Smooth muscle cell (in vitro differentiated cells): ENCODE measurements at regions not wholly inside any gene's neighbourhood (a gene's known extent, or its start where the extent isn't known, plus 50 kb on each side); places are given as distances from the start of the nearest gene placed in this dataset.

ENCODE experiments used
- DNase-seq: peaks from one replicate; lab custom pipeline; 2025; ENCODE audit not compliant: unreplicated experiment; lab: John Stamatoyannopoulos, UW
- H2AFZ ChIP-seq: fragments of 200-600 bp; sonication (generic); 2 replicates; pipeline ENCODE4 v1.6.0; 2016; ENCODE audit warnings: antibody characterized with exemption, low read depth, mild to moderate bottlenecking
- H3F3A ChIP-seq: fragments of 200-600 bp; sonication (generic); 2 replicates; pipeline ENCODE4 v1.6.0; 2017; ENCODE audit warnings: antibody characterized with exemption, low read depth
- H3K27ac ChIP-seq: fragments of 200-600 bp; sonication (generic); 2 replicates; pipeline ENCODE4 v1.5.1; 2016; ENCODE audit warnings: low read depth, mild to moderate bottlenecking
- H3K27me3 ChIP-seq: fragments of 200-600 bp; sonication (generic); 2 replicates; pipeline ENCODE4 v1.6.1; 2016; ENCODE audit warnings: low read depth, mild to moderate bottlenecking
- H3K36me3 ChIP-seq: fragments of 200-600 bp; sonication (generic); 2 replicates; pipeline ENCODE4 v1.5.1; 2016; ENCODE audit warnings: low read depth
- H3K4me1 ChIP-seq: fragments of 200-600 bp; sonication (generic); 2 replicates; pipeline ENCODE4 v1.5.1; 2016; ENCODE audit warnings: low read depth
- H3K4me2 ChIP-seq: fragments of 200-600 bp; sonication (generic); 2 replicates; pipeline ENCODE4 v1.6.0; 2016; ENCODE audit warnings: mild to moderate bottlenecking
- H3K4me3 ChIP-seq: fragments of 200-600 bp; sonication (generic); 2 replicates; pipeline ENCODE4 v1.5.1; 2016; ENCODE audit warnings: mild to moderate bottlenecking
- H3K79me2 ChIP-seq: fragments of 200-600 bp; sonication (generic); 2 replicates; pipeline ENCODE4 v1.6.0; 2016; ENCODE audit warnings: low read depth, mild to moderate bottlenecking
- H3K9ac ChIP-seq: fragments of 200-600 bp; sonication (generic); 2 replicates; pipeline ENCODE4 v1.6.0; 2016; ENCODE audit warnings: low read depth
- H3K9me3 ChIP-seq: fragments of 200-600 bp; sonication (generic); replicated peaks from 2 replicates; pipeline ENCODE4 v1.5.1; 2016; ENCODE audit warnings: low read depth
- H4K20me1 ChIP-seq: fragments of 200-600 bp; sonication (generic); 2 replicates; pipeline ENCODE4 v1.6.0; 2016; ENCODE audit warnings: low read depth
- WGBS: methylation state at CpG from one replicate; pipeline ENCODE4 v1.1.7; 2016; ENCODE audit warnings: low lambda C conversion rate; 5-methylcytosine and 5-hydroxymethylcytosine counted together
- TF ChIP-seq, protein P1 (sequence below): fragments of 200-600 bp; sonication (generic); IDR thresholded peaks from 2 replicates; pipeline ENCODE4 v1.5.1; 2017; ENCODE audit warnings: borderline replicate concordance, mild to moderate bottlenecking, antibody characterized with exemption; ENCODE audit not compliant: insufficient read depth, poor library complexity, severe bottlenecking

- WGBS, result 87% methylated on average over 1 of the region's 1 CpG
- no peak overlapping the region for H3K9ac ChIP-seq
- H3K27me3 ChIP-seq, result no peaks in the 10 kb centered on the region
- H3K9me3 ChIP-seq, result no peaks in the 10 kb centered on the region
- H3K36me3 ChIP-seq, result no peaks in the 10 kb centered on the region
- DNase-seq, result no peak
- H3F3A ChIP-seq, result no peaks in the 10 kb centered on the region
- H3K4me1 ChIP-seq, result no peaks in the 10 kb centered on the region
- H2AFZ ChIP-seq, result no peak overlapping the region
- no peak overlapping the region for H3K4me2 ChIP-seq
- H3K27ac ChIP-seq, result no peak overlapping the region
- no peaks in the 10 kb centered on the region for H4K20me1 ChIP-seq
- no peak overlapping the region for H3K4me3 ChIP-seq
- TF ChIP-seq, protein P1, sequence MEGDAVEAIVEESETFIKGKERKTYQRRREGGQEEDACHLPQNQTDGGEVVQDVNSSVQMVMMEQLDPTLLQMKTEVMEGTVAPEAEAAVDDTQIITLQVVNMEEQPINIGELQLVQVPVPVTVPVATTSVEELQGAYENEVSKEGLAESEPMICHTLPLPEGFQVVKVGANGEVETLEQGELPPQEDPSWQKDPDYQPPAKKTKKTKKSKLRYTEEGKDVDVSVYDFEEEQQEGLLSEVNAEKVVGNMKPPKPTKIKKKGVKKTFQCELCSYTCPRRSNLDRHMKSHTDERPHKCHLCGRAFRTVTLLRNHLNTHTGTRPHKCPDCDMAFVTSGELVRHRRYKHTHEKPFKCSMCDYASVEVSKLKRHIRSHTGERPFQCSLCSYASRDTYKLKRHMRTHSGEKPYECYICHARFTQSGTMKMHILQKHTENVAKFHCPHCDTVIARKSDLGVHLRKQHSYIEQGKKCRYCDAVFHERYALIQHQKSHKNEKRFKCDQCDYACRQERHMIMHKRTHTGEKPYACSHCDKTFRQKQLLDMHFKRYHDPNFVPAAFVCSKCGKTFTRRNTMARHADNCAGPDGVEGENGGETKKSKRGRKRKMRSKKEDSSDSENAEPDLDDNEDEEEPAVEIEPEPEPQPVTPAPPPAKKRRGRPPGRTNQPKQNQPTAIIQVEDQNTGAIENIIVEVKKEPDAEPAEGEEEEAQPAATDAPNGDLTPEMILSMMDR, result no peak
- H3K79me2 ChIP-seq, result no peaks in the 10 kb centered on the region
Observed at GRCh38 chr7:110043519-110043918, 1047.4 kb upstream of the LRRN3 start.

DNA sequence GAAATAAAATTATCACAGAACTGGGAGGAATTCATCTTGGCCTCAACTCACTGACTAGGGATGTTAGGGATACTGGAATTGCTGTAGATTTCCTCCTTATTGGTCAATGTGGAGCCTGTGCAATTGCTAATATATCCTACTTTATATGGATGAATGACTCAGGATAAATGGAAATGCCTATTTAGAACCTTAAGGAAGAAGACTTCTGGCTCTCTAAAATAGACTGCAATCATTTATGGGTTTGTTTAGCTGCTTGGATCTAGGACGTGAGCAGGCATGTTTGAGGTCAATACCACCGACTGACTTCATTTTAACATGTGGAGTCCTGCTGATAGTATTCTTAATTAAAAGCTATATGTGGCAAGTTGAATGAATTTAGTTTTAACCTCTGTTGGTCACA, 1040.1 kb upstream of the LRRN3 start:
- H3K79me2 ChIP-seq, result no peaks in the 10 kb centered on the region
- TF ChIP-seq, protein P1, result no peak
- no peak overlapping the region for H3K9ac ChIP-seq
- no peak overlapping the region for H3K27ac ChIP-seq
- H3K4me3 ChIP-seq, result no peak overlapping the region
- no peaks in the 10 kb centered on the region for H3K36me3 ChIP-seq
- peaks cover 7% of the 10 kb centered on the region for H3F3A ChIP-seq
- no peaks in the 10 kb centered on the region for H4K20me1 ChIP-seq
- DNase-seq, result no peak
- H3K9me3 ChIP-seq, result no peaks in the 10 kb centered on the region
- 20% methylated on average over 2 of the region's 2 CpGs for WGBS
- no peaks in the 10 kb centered on the region for H3K4me1 ChIP-seq
- peaks cover 14% of the 10 kb centered on the region for H3K27me3 ChIP-seq
- no peak overlapping the region for H2AFZ ChIP-seq
- H3K4me2 ChIP-seq, result peak overlapping the region; percentile 36

- TF ChIP-seq, protein P1, result no peak
- Histone ChIP-seq H3K79me2 (no peaks in the 10 kb centered on the region), H3K27ac (no peak overlapping the region), H4K20me1 (no peaks in the 10 kb centered on the region), H3K9ac (no peak overlapping the region), H3K4me1 (no peaks in the 10 kb centered on the region), H3F3A (peaks cover 7% of the 10 kb centered on the region), H3K36me3 (no peaks in the 10 kb centered on the region), H3K9me3 (no peaks in the 10 kb centered on the region), H2AFZ (no peak overlapping the region), H3K27me3 (peaks cover 18% of the 10 kb centered on the region), H3K4me3 (no peak overlapping the region), H3K4me2 (peak overlapping the region; percentile 36)
- no peak for DNase-seq
- 16% methylated on average over 2 of the region's 2 CpGs for WGBS
Observed at GRCh38 chr7:110051372-110051771, 1039.6 kb upstream of the LRRN3 start.

GRCh38 chr7:110056331-110056730, 1034.6 kb upstream of the LRRN3 start:
- H3K79me2 ChIP-seq, result no peaks in the 10 kb centered on the region
- peaks cover 18% of the 10 kb centered on the region for H3K27me3 ChIP-seq
- no peak overlapping the region for H2AFZ ChIP-seq
- H3K9me3 ChIP-seq, result no peaks in the 10 kb centered on the region
- no peaks in the 10 kb centered on the region for H3K36me3 ChIP-seq
- H3K27ac ChIP-seq, result no peak overlapping the region
- H3K4me1 ChIP-seq, result no peaks in the 10 kb centered on the region
- no peak overlapping the region for H3K9ac ChIP-seq
- no peaks in the 10 kb centered on the region for H4K20me1 ChIP-seq
- H3K4me3 ChIP-seq, result no peak overlapping the region
- TF ChIP-seq, protein P1, result no peak
- no peak for DNase-seq
- 87% methylated on average over 3 of the region's 3 CpGs for WGBS
- no peaks in the 10 kb centered on the region for H3F3A ChIP-seq
- no peak overlapping the region for H3K4me2 ChIP-seq
